Right forelimb (tissue), 1 donor: ENCODE measurements at regions not wholly inside any gene's neighbourhood (a gene's known extent, or its start where the extent isn't known, plus 50 kb on each side); places are given as distances from the start of the nearest gene placed in this dataset.

ENCODE experiments used
- DNase-seq: peaks from one replicate; pipeline ENCODE4 v3.0.0-alpha.2; 2018

GRCh38 chr15:62878070-62878469 lies 164.5 kb upstream of the TPM1 start:
- no peak for DNase-seq

GRCh38 chr15:62879770-62880169 lies 162.8 kb upstream of the TPM1 start:
- no peak for DNase-seq

DNA sequence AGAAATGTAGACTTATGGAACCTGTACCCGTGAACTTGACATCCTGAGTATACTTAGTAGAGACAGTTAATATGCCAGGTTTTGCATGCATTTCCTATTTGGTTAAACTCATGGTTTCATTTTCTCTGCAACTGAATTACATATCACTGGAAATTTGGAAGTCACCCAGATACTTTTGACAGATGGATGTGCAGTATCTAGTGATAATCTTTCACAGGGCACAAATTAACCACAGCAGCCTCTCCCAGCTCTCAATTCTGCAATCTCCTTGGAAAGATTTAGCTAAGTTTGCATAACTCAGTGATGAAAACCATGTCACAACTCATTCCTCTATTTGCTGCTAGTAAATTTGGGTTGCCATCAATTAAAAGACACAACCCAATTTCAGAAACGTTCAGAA lies 162.3 kb upstream of the TPM1 start:
- DNase-seq = no peak

DNA sequence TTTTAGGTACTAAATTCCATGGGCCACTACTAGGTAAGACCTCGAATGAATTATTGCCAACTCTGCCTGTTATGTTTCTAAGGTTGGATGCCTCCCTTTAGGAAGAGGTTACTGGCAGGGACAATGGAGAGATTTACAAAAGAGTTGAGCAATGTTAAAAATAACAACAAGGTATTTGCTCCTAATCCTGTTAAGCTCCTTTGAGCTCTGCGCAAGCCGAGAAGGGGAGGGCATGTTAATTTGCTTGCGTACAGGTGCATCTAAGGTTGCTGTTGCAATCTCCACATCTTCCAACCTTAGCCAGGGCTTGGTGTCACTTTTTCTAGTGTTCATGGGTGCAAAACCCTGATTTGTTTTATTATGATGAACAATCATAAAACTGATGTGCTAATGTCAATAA lies 161.5 kb upstream of the TPM1 start:
- no peak for DNase-seq

DNA sequence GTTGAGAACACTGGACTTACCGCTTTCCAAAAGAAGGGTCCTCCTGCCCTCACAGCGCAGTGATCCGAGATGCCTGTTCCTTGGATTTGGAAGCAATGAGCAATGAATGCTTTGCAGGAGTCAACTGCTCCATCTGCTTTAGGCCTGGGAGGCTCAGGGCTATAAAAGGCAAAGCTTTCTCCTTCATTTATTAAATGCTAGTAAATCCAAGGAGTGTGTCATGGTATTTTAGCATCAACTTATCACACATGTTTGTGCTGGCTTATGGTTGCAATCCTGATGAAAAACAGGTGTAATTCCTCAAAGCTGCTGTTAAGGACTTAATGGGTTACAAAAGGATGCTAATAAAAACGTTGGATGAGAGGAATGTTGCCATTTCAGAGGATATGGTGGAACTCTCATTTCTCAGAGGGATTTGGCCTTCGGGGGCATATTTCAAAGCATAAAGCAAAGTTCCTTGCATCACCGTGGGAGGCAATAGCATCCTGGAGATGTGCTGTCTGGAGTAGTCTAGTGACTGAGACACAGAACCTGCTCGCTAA lies 158.5 kb upstream of the TPM1 start:
- DNase-seq = no peak

- no peak for DNase-seq
Observed at GRCh38 chr15:62886431-62887071, 156.0 kb upstream of the TPM1 start.

GRCh38 chr15:62887113-62887570 lies 155.4 kb upstream of the TPM1 start:
- peak; percentile 80 for DNase-seq

DNA sequence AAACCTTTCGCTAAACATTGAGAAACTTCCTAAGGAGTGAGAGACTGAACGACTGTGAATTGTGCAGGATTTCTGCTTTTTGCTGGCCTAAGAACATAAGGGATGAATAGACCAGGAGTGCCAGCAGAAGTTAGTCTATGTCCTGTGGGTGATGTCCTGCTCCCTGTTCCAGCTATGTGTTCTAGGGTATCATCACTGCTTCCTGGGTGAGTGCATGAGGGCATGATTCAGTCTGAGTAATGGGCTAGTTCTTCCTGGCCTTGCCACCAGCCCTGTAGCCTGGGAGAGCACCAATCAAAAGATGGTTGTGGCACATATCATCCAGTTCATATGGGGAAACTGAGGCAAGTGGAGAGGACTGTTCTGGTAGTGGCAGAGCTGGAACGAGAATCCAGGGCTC lies 153.9 kb upstream of the TPM1 start:
- DNase-seq = no peak

DNA sequence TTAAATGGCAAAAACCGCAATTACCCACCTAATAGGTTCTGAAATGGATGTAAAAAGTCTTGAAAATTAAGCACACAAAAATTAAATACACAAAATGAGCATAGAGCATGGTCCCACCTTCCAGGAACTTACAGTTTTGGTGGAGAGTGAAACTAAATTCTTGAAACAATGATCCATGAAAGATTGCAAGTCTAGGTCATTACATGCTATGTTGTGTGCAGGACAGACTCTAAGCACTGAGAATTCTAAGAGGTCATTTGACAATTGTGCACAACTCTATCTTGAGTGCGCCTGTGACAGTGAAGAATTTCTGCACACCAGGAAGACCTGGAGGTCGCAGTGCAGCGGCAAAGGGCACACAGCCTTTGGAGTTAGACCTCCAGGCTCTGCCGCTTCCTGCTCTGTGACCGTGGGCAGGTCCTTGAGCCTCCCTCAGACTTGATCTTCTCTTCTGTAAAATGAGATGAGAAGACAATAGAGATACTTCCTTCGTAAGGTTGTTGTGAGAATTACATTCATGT lies 153.3 kb upstream of the TPM1 start:
- no peak for DNase-seq

DNA sequence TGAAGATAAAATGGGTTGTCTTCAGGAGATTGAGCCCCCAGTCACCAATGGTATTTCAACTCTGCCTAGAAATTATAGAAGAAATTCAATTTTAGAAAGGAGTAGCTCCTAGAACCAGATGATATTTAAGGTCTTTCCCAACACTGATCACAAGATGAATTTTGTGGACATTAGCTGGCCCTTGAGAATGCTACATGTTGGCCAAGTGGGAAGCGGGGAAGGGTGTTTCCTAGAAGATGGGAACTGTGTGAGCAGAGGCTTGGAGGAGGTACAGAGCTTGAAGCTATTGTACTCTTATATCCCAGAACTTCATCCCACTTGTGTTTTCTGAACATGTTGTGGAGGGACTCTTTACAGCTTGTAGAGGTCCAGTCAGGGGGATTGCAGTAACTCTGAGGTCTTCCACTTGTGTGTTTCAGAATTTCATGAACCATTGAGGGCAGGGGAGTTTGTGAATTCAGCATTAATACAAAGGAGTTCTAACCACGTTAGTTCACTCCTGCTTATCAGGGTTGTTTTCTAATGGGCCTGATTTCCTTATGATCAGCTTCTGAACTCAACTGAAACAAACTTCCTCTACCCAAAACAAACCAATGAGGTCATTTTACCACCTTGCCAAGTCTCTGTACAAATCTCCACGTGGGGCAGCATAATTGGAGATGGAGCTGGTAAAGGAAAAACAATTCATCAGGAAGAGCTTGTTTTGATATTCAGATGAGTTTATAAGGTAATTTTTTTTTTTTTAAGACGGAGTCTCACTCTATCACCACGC lies 152.6 kb upstream of the TPM1 start:
- DNase-seq = no peak

DNA sequence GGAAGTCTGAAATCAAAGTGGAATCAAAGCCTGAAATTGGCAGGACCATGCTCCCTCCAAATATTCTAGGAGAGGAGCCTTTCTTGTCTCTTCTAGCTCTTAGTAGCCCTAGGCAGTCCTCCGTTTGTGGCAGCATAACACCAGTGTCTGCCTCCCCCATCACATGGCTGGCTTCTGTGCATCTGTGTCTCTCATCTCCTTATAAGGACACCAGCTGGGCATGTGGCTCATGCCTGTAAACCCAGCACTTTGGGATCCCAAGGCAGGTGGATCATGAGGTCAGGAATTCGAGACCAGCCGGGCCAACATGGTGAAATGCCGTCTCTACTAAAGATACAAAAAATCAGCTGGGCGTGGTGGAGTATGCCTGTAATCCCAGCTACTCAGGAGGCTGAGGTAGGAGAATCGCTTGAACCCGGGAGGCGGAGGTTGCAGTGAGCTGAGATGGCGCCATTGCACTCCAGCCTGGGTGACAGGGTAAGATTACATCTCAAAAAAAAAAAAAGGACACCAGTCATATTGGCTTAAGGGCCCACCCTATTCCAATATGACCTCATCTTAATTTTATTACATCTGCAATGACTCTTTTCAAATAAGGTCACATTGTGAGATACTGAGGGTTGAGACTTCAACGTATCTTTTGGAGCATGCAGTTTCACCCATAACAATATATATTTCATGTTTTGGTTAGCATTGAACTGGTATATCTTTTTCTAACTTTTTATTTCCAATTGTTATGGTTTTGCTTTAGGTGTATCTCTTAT lies 148.0 kb upstream of the TPM1 start:
- DNase-seq = no peak

DNA sequence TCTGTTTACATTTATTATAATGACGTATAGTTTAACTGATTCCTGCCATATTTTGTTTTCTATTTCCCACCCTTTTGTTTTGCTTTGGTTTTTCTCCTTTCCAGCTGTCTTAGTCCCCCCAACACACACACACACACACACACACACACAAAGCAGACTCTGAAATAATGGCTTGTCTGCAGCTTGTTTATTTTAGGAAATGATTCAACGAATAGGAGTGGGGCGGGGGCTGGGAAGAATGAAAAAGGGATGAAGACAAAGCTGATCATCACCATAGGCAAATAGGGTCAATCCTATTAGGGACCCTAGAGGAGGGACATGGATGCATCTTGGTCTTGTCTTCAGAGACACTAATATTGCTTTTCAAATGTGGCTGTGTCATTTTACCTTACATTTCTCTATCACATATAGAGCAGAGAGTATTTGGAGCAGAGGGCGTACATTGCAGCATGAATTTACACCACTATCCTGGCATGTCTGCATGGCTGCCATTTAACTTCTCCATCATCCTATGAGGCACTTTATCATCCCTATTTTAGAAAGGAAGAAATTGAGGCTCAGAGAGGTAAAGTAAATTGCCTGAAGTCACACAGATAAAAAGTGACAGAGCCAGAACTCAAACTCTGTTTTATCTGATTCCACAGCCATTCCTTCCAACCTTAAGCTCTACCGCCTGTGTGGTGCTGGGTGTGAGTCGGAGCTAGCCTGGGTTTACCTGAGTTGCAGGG lies 147.2 kb upstream of the TPM1 start:
- no peak for DNase-seq

GRCh38 chr15:62895905-62896316 lies 146.6 kb upstream of the TPM1 start:
- no peak for DNase-seq

GRCh38 chr15:62896380-62896866 lies 146.1 kb upstream of the TPM1 start:
- no peak for DNase-seq

- peak; percentile 88 for DNase-seq
Observed at GRCh38 chr15:62896969-62897486, 145.5 kb upstream of the TPM1 start.

GRCh38 chr15:62897634-62898033 lies 144.9 kb upstream of the TPM1 start:
- no peak for DNase-seq

GRCh38 chr15:62899090-62899493 lies 143.5 kb upstream of the TPM1 start:
- DNase-seq = no peak

- DNase-seq = no peak
Observed at GRCh38 chr15:62900071-62900802, 142.3 kb upstream of the TPM1 start.

DNA sequence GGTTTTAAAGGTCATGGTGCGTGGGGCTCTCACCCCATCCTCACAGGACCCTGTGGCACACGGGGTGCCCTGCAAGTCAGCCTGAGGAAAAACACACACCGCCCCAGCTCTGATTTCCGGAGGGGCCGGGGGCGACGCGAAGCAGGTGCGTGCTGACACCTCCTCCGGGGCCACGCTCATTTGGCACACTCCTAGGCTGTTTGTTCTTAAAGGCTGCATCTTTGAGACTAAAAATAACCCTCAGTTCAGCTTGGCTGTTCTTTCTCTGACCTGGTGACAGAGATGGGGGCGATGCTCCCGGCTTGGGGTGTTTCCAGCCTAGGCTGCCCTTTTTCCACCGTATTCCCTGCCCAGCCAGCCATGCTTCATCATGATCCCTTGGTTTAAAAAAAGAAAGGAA lies 141.5 kb upstream of the TPM1 start:
- DNase-seq = no peak

GRCh38 chr15:62901909-62902546 lies 140.5 kb upstream of the TPM1 start:
- DNase-seq = no peak

DNA sequence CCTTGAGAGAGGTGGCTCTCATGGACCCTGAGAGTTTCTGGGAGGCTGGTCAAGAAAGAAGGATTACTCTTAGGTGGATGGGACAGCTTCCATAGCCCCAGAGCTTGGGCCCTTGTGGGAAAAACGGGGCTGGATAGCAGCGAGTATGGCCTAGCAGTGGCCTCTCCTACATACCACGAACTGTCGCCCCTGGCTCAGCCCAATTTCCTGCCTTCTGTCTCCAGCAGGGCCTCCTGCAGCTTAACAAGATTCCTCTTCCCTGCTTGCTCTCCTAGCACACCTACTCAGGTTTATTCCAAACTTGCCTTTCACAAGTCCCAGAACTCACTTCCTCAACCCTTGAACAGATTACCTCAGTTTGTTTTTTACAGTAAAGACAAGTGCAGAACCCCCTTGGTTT lies 139.7 kb upstream of the TPM1 start:
- no peak for DNase-seq
